HCT116 (cell line): ENCODE measurements at regions not wholly inside any gene's neighbourhood (a gene's known extent, or its start where the extent isn't known, plus 50 kb on each side); places are given as distances from the start of the nearest gene placed in this dataset.

ENCODE experiments used
- CTCF ChIP-seq, 3 experiments: fragments of 200-600 bp in 1 of 3; sonication (generic) in 1 of 3; IDR thresholded peaks in 2 of 3; conservative IDR thresholded peaks in 1 of 3; 2 replicates each; pipeline ENCODE4 v1.5.1; 2012 to 2017; ENCODE audit warnings: low read depth in 2 of 3, low read length in 2 of 3, antibody characterized with exemption in 1 of 3, borderline replicate concordance in 1 of 3, control low read depth in 1 of 3, mild to moderate bottlenecking in 1 of 3, mixed read lengths in 1 of 3, mixed run types in 1 of 3, moderate library complexity in 1 of 3; ENCODE audit not compliant: insufficient read depth in 1 of 3
- EGR1 ChIP-seq: IDR thresholded peaks from 2 replicates; pipeline ENCODE4 v1.6.1; 2012; ENCODE audit warnings: low read depth
- MAX ChIP-seq: IDR thresholded peaks from 2 replicates; pipeline ENCODE4 v1.6.1; 2012
- POLR2A ChIP-seq: IDR thresholded peaks from 2 replicates; pipeline ENCODE4 v1.7.0; 2011; ENCODE audit warnings: borderline replicate concordance; ENCODE audit not compliant: insufficient read depth, insufficient read length; ENCODE audit errors: extremely low read depth
- SIN3A ChIP-seq: IDR thresholded peaks from 2 replicates; pipeline ENCODE4 v1.6.1; 2012; ENCODE audit warnings: low read depth
- SP1 ChIP-seq: IDR thresholded peaks from 2 replicates; pipeline ENCODE4 v1.6.1; 2012; ENCODE audit warnings: low read depth
- SRF ChIP-seq: IDR thresholded peaks from 2 replicates; pipeline ENCODE4 v1.6.1; 2012; ENCODE audit warnings: low read depth
- TCF7L2 ChIP-seq: IDR thresholded peaks from 2 replicates; pipeline ENCODE4 v1.7.0; 2011; ENCODE audit warnings: borderline replicate concordance, inconsistent platforms; ENCODE audit not compliant: insufficient read depth, insufficient read length; ENCODE audit errors: extremely low read depth
- YY1 ChIP-seq: IDR thresholded peaks from 2 replicates; pipeline ENCODE4 v1.6.1; 2011; ENCODE audit warnings: low read length, low read depth, moderate library complexity, mild to moderate bottlenecking; ENCODE audit not compliant: insufficient replicate concordance; ENCODE audit errors: extremely low read depth

DNA sequence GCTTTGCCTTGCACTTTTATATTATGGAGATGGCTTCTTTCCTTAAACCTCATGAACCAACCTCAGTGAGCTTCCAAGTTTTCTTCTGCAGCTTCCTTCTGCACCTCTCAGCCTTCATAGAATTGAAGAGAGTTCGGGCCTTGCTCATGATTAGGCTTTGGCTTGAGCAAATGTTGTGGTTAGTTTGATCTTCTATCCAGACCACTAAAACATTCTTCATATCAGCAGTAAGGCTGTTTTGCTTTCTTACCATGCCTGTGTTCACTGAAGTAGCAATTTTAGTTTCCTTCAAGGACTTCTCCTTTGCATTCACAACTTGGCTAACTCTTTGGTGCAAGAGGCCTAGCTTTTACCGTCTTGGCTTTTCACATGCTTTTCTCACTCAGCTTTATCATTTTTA is 125.4 kb downstream of the SNAPC1 start:
- TF ChIP-seq SRF (no peak), CTCF (IDR thresholded peaks at IDR 0.05 in 2 of 3, conservative IDR thresholded peaks at IDR 0.05 in 1 of 3; ENCODE audit: borderline replicate concordance in 1 of 3, insufficient read depth in 1 of 3, low read depth in 2 of 3, low read length in 2 of 3) (no peak), POLR2A (no peak), SP1 (no peak), EGR1 (no peak), SIN3A (no peak), TCF7L2 (no peak), MAX (no peak), YY1 (no peak)
